Stimulated activated CD4-positive, alpha-beta T cell treated with anti-CD3 and anti-CD28 coated beads, Interleukin-15, amount 100 ng/mL, for 1 hour (primary cell): ENCODE measurements at regions not wholly inside any gene's neighbourhood (a gene's known extent, or its start where the extent isn't known, plus 50 kb on each side); places are given as distances from the start of the nearest gene placed in this dataset.

Experiments
- DNase-seq, 2 donors: peaks; one replicate each; pipeline ENCODE4 v3.0.0-alpha.2; 2020; ENCODE audit warnings: low read depth in 1 of 2, low spot score in 1 of 2

GRCh38 chr1:184141361-184141880 is 89.9 kb downstream of the TSEN15 start:
- no peak for DNase-seq

- DNase-seq, result no peak
These were observed 91.9 kb downstream of the TSEN15 start for GRCh38 chr1:184143449-184143848.

- DNase-seq, result no peak
These were observed 93.6 kb downstream of the TSEN15 start for GRCh38 chr1:184145083-184145482.

- no peak for DNase-seq
These were observed 94.7 kb downstream of the TSEN15 start for GRCh38 chr1:184146202-184146601.

- no peak for DNase-seq
These were observed 99.4 kb downstream of the TSEN15 start for GRCh38 chr1:184150776-184151531.

- DNase-seq, result no peak
These were observed 100.9 kb downstream of the TSEN15 start for GRCh38 chr1:184152434-184152898.

- no peak for DNase-seq
These were observed 101.4 kb downstream of the TSEN15 start for GRCh38 chr1:184152974-184153373.

GRCh38 chr1:184153731-184154130 is 102.2 kb downstream of the TSEN15 start:
- DNase-seq, result no peak

GRCh38 chr1:184156521-184157393 is 105.2 kb downstream of the TSEN15 start:
- no peak for DNase-seq

GRCh38 chr1:184157394-184157742 is 105.8 kb downstream of the TSEN15 start:
- DNase-seq, result no peak

GRCh38 chr1:184158896-184159681 is 107.6 kb downstream of the TSEN15 start:
- no peak for DNase-seq

GRCh38 chr1:184160236-184160635 is 108.7 kb downstream of the TSEN15 start:
- DNase-seq, result no peak

- no peak for DNase-seq
These were observed 109.7 kb downstream of the TSEN15 start for GRCh38 chr1:184161071-184161698.

- no peak for DNase-seq
These were observed 110.8 kb downstream of the TSEN15 start for GRCh38 chr1:184162281-184162680.

- no peak for DNase-seq
These were observed 112.3 kb downstream of the TSEN15 start for GRCh38 chr1:184163674-184164465.

- no peak for DNase-seq
These were observed 113.0 kb downstream of the TSEN15 start for GRCh38 chr1:184164536-184164935.

GRCh38 chr1:184166485-184166884 is 115.0 kb downstream of the TSEN15 start:
- DNase-seq, result no peak

- no peak for DNase-seq
These were observed 115.8 kb downstream of the TSEN15 start for GRCh38 chr1:184167352-184167751.

GRCh38 chr1:184170719-184171118 is 119.2 kb downstream of the TSEN15 start:
- DNase-seq, result no peak

- DNase-seq, result no peak
These were observed 124.5 kb downstream of the TSEN15 start for GRCh38 chr1:184176058-184176457.
